A673 (cell line): ENCODE measurements at regions not wholly inside any gene's neighbourhood (a gene's known extent, or its start where the extent isn't known, plus 50 kb on each side); places are given as distances from the start of the nearest gene placed in this dataset.

Source experiments
- BruUV-seq: library from RNA; stranded (reverse); fragments of 400-500 nt; replicated peaks from 2 replicates; lab custom pipeline; 2021; lab: Mats Ljungman, UMichigan
- CTCF ChIA-PET: fragments of 300-600 bp; sonication (Branson Sonifier 250); formaldehyde crosslinking; loops from one replicate; lab custom pipeline; 2022; ENCODE audit warnings: antibody characterized with exemption; lab: Charles Lee
- POLR2A ChIA-PET: fragments of 300-600 bp; sonication (Branson Sonifier 250); formaldehyde crosslinking; loops from one replicate; lab custom pipeline; 2022; ENCODE audit warnings: antibody characterized with exemption; ENCODE audit not compliant: low non-redundant PET; lab: Charles Lee
- DNase-seq: peaks from one replicate; pipeline ENCODE4 v3.0.0-alpha.2; 2015; ENCODE audit warnings: low spot score
- H3K27ac ChIP-seq: fragments of 200-600 bp; sonication (generic); 2 replicates; pipeline ENCODE4 v1.5.1; 2016; ENCODE audit warnings: mixed run types, low read depth, mild to moderate bottlenecking, mixed read lengths, antibody characterized with exemption, low read length; ENCODE audit not compliant: poor library complexity, severe bottlenecking
- H3K27me3 ChIP-seq: fragments of 200-600 bp; sonication (generic); replicated peaks from 2 replicates; pipeline ENCODE4 v1.6.1; 2017; ENCODE audit warnings: mixed run types, low read depth, mild to moderate bottlenecking, mixed read lengths, antibody characterized with exemption, low read length; ENCODE audit not compliant: insufficient read depth, poor library complexity
- H3K36me3 ChIP-seq: fragments of 200-600 bp; sonication (generic); 2 replicates; pipeline ENCODE4 v1.6.1; 2016; ENCODE audit warnings: mixed run types, mild to moderate bottlenecking, mixed read lengths, antibody characterized with exemption, low read length; ENCODE audit not compliant: insufficient read depth, poor library complexity, severe bottlenecking
- H3K4me1 ChIP-seq: fragments of 200-600 bp; sonication (generic); 2 replicates; pipeline ENCODE4 v1.6.1; 2017; ENCODE audit warnings: mixed run types, mild to moderate bottlenecking, mixed read lengths, antibody characterized with exemption, low read length; ENCODE audit not compliant: insufficient read depth, poor library complexity, severe bottlenecking
- H3K4me3 ChIP-seq: fragments of 200-600 bp; sonication (generic); 2 replicates; pipeline ENCODE4 v1.5.1; 2016; ENCODE audit warnings: low read depth, mixed run types, mild to moderate bottlenecking, mixed read lengths, low read length; ENCODE audit not compliant: poor library complexity, severe bottlenecking
- H3K9me3 ChIP-seq: fragments of 200-600 bp; sonication (generic); 2 replicates; pipeline ENCODE4 v1.6.1; 2016; ENCODE audit warnings: mixed run types, low read depth, mild to moderate bottlenecking, mixed read lengths, antibody characterized with exemption, low read length; ENCODE audit not compliant: poor library complexity, severe bottlenecking
- EZH2 ChIP-seq: fragments of 200-600 bp; sonication (generic); IDR thresholded peaks from 2 replicates; pipeline ENCODE4 v1.6.1; 2017; ENCODE audit warnings: borderline replicate concordance, low read depth, mild to moderate bottlenecking, mixed read lengths, antibody characterized with exemption, low read length; ENCODE audit not compliant: poor library complexity, severe bottlenecking
- intact Hi-C: fragments of 100-400 bp; cut with micrococcal nuclease; formaldehyde crosslinking; loops from one replicate; pipeline ENCODE4 v1.10.0; 2022; ENCODE audit not compliant: unreplicated experiment
- TF ChIP-seq, protein P1 (sequence below): fragments of 300-800, 200-600 bp; sonication (generic); conservative IDR thresholded peaks from 2 replicates; pipeline ENCODE4 v1.5.1; 2017; ENCODE audit warnings: low read depth, mild to moderate bottlenecking, antibody characterized with exemption, low read length, moderate library complexity, mixed read lengths

DNA sequence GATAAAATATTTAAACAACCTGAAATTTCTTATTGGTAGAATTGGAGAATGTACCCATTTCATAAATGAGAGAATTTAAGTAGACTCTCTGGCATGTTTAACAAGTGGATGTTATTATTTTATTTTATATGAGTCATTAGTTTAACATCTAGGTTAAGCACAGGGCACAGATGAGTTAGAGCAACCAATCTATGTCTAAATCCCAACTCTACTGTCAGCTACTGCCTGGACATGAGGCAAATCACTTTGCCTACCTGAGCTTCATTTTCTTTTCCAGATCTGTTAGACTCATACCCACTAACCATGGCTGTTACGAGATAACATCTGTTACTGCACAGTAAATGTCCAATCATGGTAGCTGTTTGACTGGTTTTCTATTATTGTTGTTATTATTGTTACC, 251.1 kb downstream of the INHBA start:
- Histone ChIP-seq H3K4me3 (no peak overlapping the region), H3K9me3 (no peaks in the 10 kb centered on the region), H3K36me3 (no peaks in the 10 kb centered on the region), H3K27me3 (no peaks in the 10 kb centered on the region), H3K27ac (no peak overlapping the region), H3K4me1 (no peaks in the 10 kb centered on the region)
- ChIA-PET CTCF (no interaction called here), POLR2A (no interaction called here)
- TF ChIP-seq EZH2, result no peak
- TF ChIP-seq, protein P1, sequence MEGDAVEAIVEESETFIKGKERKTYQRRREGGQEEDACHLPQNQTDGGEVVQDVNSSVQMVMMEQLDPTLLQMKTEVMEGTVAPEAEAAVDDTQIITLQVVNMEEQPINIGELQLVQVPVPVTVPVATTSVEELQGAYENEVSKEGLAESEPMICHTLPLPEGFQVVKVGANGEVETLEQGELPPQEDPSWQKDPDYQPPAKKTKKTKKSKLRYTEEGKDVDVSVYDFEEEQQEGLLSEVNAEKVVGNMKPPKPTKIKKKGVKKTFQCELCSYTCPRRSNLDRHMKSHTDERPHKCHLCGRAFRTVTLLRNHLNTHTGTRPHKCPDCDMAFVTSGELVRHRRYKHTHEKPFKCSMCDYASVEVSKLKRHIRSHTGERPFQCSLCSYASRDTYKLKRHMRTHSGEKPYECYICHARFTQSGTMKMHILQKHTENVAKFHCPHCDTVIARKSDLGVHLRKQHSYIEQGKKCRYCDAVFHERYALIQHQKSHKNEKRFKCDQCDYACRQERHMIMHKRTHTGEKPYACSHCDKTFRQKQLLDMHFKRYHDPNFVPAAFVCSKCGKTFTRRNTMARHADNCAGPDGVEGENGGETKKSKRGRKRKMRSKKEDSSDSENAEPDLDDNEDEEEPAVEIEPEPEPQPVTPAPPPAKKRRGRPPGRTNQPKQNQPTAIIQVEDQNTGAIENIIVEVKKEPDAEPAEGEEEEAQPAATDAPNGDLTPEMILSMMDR, result no peak
- DNase-seq, result no peak
- intact Hi-C loops, result no loop called here
- BruUV-seq, result no TSS peak

DNA sequence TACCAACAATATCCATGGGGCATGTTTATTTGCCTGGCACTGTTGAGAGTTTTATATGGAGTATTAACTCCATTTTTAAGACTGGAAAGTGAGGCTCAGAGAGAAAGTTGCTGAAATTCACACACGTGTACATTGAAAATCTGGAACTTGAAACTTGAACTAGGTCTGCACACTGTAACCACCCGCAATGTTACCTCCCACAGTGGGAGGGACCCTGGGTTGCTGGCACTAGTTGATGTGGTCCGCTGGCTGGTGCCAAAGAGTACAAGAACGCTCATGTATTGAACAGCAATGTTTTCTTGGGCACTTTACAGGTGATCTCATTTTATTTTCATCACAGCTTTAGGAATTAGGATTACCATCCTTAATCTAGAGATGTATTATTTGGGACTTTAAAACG, 253.2 kb downstream of the INHBA start:
- H3K4me3 ChIP-seq, result no peak overlapping the region
- no peaks in the 10 kb centered on the region for H3K36me3 ChIP-seq
- intact Hi-C loops, result no loop called here
- no peaks in the 10 kb centered on the region for H3K27me3 ChIP-seq
- DNase-seq, result no peak
- H3K4me1 ChIP-seq, result no peaks in the 10 kb centered on the region
- TF ChIP-seq EZH2, result no peak
- TF ChIP-seq, protein P1, result no peak
- no peaks in the 10 kb centered on the region for H3K9me3 ChIP-seq
- POLR2A ChIA-PET, result no interaction called here
- no TSS peak for BruUV-seq
- H3K27ac ChIP-seq, result no peak overlapping the region
- CTCF ChIA-PET, result no interaction called here

DNA sequence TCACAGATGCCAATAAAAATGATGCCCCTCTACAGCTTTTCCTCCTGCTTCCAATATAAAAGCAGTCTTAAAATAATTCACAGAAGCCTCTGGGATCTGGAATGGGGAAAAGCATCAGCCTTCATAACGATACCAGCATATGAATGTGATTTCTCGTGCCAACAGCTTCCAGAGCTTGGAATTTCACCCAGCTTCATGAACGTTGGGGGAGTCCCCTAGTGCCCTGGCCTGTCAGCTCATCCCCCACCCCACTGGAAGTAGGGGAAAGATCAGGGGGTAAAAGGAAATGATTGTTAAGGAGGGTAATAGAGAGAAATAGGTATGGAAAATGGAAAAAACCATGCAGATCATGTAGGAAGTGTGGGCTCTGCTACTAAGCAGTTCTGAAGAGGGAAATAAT, 253.6 kb downstream of the INHBA start:
- ChIA-PET CTCF (interaction anchor here (0.6 kb wide), 1 partner anchor 255 kb away, joined by 3 read pairs; no protein-coding TSS in a partner anchor), POLR2A (no interaction called here)
- TF ChIP-seq, protein P1, result no peak
- no peak for TF ChIP-seq EZH2
- Histone ChIP-seq H3K9me3 (no peaks in the 10 kb centered on the region), H3K36me3 (no peaks in the 10 kb centered on the region), H3K4me1 (no peaks in the 10 kb centered on the region), H3K27ac (no peak overlapping the region), H3K4me3 (no peak overlapping the region), H3K27me3 (no peaks in the 10 kb centered on the region)
- no TSS peak for BruUV-seq
- DNase-seq, result no peak
- intact Hi-C loops, result no loop called here
